ENCODE measurements at regions not wholly inside any gene's neighbourhood (a gene's known extent, or its start where the extent isn't known, plus 50 kb on each side); places are given as distances from the start of the nearest gene placed in this dataset.

DNA sequence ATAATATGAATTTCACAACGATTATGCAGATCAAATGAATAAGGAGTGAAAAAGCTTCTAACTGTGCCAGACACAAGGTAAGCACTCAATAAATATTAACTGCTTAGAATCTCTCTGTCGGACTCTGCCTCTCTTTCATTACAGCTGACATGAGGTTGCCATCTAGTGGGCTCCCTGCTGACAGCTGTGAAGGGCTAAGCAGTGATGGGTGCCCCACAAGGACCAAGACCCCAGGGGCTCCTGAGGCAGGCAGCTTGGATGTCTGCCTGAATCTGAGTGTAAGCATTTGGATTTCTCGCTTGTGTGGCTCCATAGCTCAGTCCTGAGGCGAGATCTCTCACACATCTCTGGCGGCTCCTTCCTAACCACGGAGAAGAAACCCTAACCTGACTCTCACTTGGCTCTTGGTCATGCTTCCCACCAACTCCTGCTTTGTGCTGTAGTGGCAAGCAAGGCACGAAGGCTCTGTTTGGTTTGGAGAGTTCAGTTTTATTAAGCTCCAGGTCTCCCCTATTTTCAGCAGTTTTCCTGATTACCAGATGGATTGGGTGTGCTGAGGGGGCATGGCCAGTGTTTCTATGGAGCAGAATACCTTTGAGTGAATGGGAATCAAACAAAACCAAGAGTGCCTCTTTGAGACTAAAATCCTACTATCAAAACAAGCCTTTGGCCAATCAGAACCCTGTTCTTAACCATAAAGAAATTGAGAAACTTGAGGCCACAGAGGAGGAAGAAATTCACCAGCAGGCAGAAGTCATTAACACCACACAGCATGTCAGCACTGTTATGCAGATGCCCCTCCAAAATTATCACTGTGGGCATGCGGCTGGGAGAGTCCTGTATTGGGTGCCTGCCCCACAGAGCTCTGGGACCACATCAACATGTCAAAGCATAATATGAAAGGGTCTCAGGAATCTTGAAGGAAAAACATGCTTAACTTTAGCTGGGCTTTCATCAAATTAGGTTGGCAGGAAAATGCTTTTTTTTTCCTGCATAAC lies 152.8 kb upstream of the NTM start:
- no peaks in the 10 kb centered on the region for H3K27me3 ChIP-seq (ENCODE audit: control insufficient read depth in 2 of 2, insufficient read depth in 2 of 2, low read length in 2 of 2)

DNA sequence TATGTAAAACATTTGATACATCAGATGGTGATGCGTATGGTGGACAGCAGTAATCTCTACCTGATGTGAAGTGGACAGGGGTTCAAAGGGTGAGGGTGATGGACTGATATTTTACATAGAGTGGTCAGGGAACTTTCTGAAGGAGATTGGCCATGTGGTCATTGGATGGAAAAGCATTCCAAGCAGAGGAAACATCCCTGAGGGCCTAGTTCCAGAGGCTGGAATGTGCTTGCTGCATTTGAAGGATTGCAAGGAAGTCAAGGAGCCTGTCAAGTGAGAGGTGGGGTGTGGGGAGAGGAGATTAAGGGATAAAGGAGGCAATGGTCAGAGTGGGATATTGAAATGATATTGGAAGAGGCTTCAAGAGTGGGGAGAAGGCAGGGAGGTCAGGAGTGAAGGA lies 151.9 kb upstream of the NTM start:
- Histone ChIP-seq H3K4me3 (ENCODE audit: low read length in 2 of 2) (no peak overlapping the region), H3K9ac (ENCODE audit: low read depth in 1 of 2, low read length in 2 of 2) (no peak overlapping the region), H3K9me3 (ENCODE audit: control insufficient read depth in 2 of 2, low read length in 2 of 2) (no peaks in the 10 kb centered on the region), H3K4me1 (ENCODE audit: control insufficient read depth in 2 of 2, insufficient read depth in 2 of 2, low read length in 2 of 2) (no peaks in the 10 kb centered on the region), H3K27ac (ENCODE audit: low read depth in 2 of 2, low read length in 2 of 2) (no peak overlapping the region), H3K27me3 (ENCODE audit: control insufficient read depth in 2 of 2, insufficient read depth in 2 of 2, low read length in 2 of 2) (no peaks in the 10 kb centered on the region), H3K36me3 (ENCODE audit: control insufficient read depth in 2 of 2, insufficient read depth in 2 of 2, low read length in 2 of 2) (no peaks in the 10 kb centered on the region)

More for the DNA sequence above, 152.8 kb upstream of the NTM start:
- Histone ChIP-seq H3K4me3 (ENCODE audit: low read length in 2 of 2) (no peak overlapping the region), H3K9me3 (ENCODE audit: control insufficient read depth in 2 of 2, low read length in 2 of 2) (no peaks in the 10 kb centered on the region), H3K36me3 (ENCODE audit: control insufficient read depth in 2 of 2, insufficient read depth in 2 of 2, low read length in 2 of 2) (no peaks in the 10 kb centered on the region), H3K27ac (ENCODE audit: low read depth in 2 of 2, low read length in 2 of 2) (no peak overlapping the region), H3K4me1 (ENCODE audit: control insufficient read depth in 2 of 2, insufficient read depth in 2 of 2, low read length in 2 of 2) (no peaks in the 10 kb centered on the region), H3K9ac (ENCODE audit: low read depth in 1 of 2, low read length in 2 of 2) (no peak overlapping the region)

DNA sequence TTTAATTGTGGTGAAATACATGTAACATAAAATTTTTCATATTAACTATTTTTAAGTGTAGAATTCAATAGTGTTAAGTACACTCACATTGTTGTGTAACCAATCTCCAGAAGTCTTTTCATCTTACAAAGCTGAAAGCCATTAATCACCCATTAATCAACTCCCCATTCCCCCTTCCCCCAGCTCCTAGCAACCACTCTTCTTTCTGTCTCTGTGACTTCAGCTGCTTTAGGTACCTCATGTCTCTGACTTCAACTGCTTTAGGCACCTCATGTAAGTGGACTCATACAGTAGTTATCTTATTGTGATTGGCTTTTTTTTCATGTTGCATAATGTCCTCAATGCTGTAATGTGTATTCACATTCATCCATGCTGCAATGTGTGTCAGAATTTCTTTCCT lies 150.8 kb upstream of the NTM start:
- Histone ChIP-seq H3K9ac (ENCODE audit: low read depth in 1 of 2, low read length in 2 of 2) (no peak overlapping the region), H3K4me3 (ENCODE audit: low read length in 2 of 2) (no peak overlapping the region), H3K27ac (ENCODE audit: low read depth in 2 of 2, low read length in 2 of 2) (no peak overlapping the region)

DNA sequence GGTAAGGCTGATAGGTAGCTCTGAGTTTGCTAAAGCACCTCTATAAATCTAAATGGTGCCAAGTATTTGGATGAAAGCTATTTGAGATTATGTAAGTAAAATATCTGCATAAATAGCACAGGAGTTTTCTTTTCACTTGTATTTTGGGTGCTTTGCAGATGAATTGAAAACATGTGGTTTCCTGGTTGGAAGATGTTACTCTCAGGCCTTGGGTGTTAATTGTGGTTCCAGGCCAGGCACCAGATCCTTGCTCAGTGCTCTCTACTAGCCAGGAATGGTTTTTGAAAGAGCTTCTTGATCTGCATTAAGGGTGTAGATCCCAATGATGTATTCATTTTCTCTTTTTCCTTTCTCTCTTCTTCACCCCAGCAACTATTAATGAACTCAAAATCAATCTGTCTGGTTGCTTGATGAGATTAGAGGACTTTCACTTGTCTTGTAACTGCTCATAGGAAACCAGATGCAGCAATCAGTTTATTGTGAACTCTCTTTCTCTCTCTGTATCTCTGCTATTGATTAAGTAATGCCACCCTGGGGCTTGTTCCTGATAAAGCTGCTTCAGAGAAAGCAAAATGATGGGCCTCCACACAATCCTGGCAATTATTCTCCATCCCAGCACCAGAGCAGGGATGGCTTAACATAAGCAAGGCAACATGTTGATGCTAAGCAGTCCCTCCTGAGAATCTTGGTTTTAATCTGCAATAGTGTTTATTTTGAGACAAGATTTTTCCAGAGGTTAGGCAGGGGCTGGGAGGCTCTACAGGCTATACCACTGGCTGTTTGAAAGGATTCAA lies 147.0 kb upstream of the NTM start:
- H3K4me3 ChIP-seq (ENCODE audit: low read length in 2 of 2): no peak overlapping the region
- H3K27me3 ChIP-seq (ENCODE audit: control insufficient read depth in 2 of 2, insufficient read depth in 2 of 2, low read length in 2 of 2): no peaks in the 10 kb centered on the region
- H3K9me3 ChIP-seq (ENCODE audit: control insufficient read depth in 2 of 2, low read length in 2 of 2): no peaks in the 10 kb centered on the region

More for the DNA sequence above, 150.8 kb upstream of the NTM start:
- H3K9me3 ChIP-seq (ENCODE audit: control insufficient read depth in 2 of 2, low read length in 2 of 2): no peaks in the 10 kb centered on the region
- no peaks in the 10 kb centered on the region for H3K27me3 ChIP-seq (ENCODE audit: control insufficient read depth in 2 of 2, insufficient read depth in 2 of 2, low read length in 2 of 2)
- H3K4me1 ChIP-seq (ENCODE audit: control insufficient read depth in 2 of 2, insufficient read depth in 2 of 2, low read length in 2 of 2): no peaks in the 10 kb centered on the region
- no peaks in the 10 kb centered on the region for H3K36me3 ChIP-seq (ENCODE audit: control insufficient read depth in 2 of 2, insufficient read depth in 2 of 2, low read length in 2 of 2)

DNA sequence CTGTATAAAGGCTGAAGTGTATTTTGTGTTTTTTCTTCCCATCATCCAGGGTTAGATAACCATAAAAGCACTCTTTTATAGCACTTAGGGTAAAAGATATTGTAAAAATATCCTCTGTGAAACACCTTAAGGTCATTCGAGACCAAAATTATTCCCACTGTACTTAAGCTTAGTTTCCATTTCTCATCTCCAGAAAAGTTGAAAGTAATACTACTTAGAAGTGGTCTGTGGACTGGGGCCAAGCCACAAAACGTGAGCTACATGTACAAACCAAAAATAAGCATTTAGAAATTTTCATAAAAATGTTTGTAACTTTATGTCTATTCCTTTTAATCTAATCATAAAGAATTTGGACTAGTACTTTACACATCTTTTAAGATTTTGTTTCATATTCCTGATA lies 142.0 kb upstream of the NTM start:
- H3K27ac ChIP-seq (ENCODE audit: low read depth in 2 of 2, low read length in 2 of 2): no peak overlapping the region
- H3K4me3 ChIP-seq (ENCODE audit: low read length in 2 of 2): no peak overlapping the region
- no peak overlapping the region for H3K9ac ChIP-seq (ENCODE audit: low read depth in 1 of 2, low read length in 2 of 2)
- H3K9me3 ChIP-seq (ENCODE audit: control insufficient read depth in 2 of 2, low read length in 2 of 2): no peaks in the 10 kb centered on the region
- H3K36me3 ChIP-seq (ENCODE audit: control insufficient read depth in 2 of 2, insufficient read depth in 2 of 2, low read length in 2 of 2): no peaks in the 10 kb centered on the region
- H3K27me3 ChIP-seq (ENCODE audit: control insufficient read depth in 2 of 2, insufficient read depth in 2 of 2, low read length in 2 of 2): no peaks in the 10 kb centered on the region
- no peaks in the 10 kb centered on the region for H3K4me1 ChIP-seq (ENCODE audit: control insufficient read depth in 2 of 2, insufficient read depth in 2 of 2, low read length in 2 of 2)

More for the DNA sequence above, 147.0 kb upstream of the NTM start:
- no peak overlapping the region for H3K9ac ChIP-seq (ENCODE audit: low read depth in 1 of 2, low read length in 2 of 2)
- H3K36me3 ChIP-seq (ENCODE audit: control insufficient read depth in 2 of 2, insufficient read depth in 2 of 2, low read length in 2 of 2): no peaks in the 10 kb centered on the region
- H3K4me1 ChIP-seq (ENCODE audit: control insufficient read depth in 2 of 2, insufficient read depth in 2 of 2, low read length in 2 of 2): no peaks in the 10 kb centered on the region
- H3K27ac ChIP-seq (ENCODE audit: low read depth in 2 of 2, low read length in 2 of 2): no peak overlapping the region

DNA sequence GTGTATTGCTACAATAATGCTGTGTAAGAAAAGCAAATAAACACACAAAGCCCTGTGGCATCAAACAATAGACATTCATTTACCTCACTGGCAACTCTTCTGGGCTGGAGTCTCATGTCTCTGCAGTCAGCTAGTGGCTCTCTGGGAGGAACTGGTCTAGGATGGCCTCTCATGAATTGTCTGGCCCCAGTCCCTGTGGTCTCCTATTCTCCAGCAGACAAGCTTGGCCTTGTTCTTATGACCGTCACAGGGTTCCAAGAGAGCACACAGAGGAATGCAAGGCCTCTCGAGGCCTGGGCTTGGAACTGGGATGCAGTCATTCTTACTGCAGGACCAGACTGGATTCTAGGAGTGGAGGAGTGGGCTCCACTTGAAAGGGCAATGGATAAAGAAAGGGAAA lies 141.2 kb upstream of the NTM start:
- H3K9me3 ChIP-seq (ENCODE audit: control insufficient read depth in 2 of 2, low read length in 2 of 2): no peaks in the 10 kb centered on the region

DNA sequence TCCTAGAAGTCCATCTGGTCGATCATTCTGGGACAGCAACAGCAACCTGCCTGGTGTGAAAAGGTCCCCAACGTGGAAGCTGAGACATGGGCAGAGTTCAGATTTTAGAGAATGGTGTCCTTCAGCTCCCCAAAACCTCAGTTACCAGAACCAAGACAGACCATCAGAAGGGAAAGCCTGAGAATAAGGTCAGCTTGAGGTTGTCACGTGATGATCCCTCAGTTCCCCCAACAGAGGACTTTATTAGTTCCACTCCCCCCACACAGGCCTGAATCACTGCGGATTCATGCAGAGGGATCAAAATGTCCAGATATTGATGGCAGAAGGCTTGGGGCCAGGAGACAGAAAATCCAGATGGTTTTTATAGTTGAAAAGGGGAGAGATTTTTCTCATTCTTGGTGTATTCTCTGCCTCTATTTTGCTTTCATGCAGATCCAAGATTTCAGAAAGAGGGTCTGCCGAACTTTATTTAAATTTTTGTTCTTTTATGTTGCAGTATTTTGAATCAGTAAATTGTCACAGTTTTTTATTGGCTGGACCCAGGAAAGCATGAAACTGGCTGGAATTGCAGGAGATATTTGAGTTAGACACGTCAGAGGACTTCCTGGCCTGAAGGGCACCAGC lies 139.0 kb upstream of the NTM start:
- Histone ChIP-seq H3K27ac (ENCODE audit: low read depth in 2 of 2, low read length in 2 of 2) (no peak overlapping the region), H3K4me1 (ENCODE audit: control insufficient read depth in 2 of 2, insufficient read depth in 2 of 2, low read length in 2 of 2) (no peaks in the 10 kb centered on the region), H3K9ac (ENCODE audit: low read depth in 1 of 2, low read length in 2 of 2) (no peak overlapping the region), H3K4me3 (ENCODE audit: low read length in 2 of 2) (no peak overlapping the region), H3K36me3 (ENCODE audit: control insufficient read depth in 2 of 2, insufficient read depth in 2 of 2, low read length in 2 of 2) (no peaks in the 10 kb centered on the region), H3K27me3 (ENCODE audit: control insufficient read depth in 2 of 2, insufficient read depth in 2 of 2, low read length in 2 of 2) (no peaks in the 10 kb centered on the region), H3K9me3 (ENCODE audit: control insufficient read depth in 2 of 2, low read length in 2 of 2) (no peaks in the 10 kb centered on the region)

More for the DNA sequence above, 141.2 kb upstream of the NTM start:
- H3K4me1 ChIP-seq (ENCODE audit: control insufficient read depth in 2 of 2, insufficient read depth in 2 of 2, low read length in 2 of 2): no peaks in the 10 kb centered on the region
- no peak overlapping the region for H3K4me3 ChIP-seq (ENCODE audit: low read length in 2 of 2)
- no peak overlapping the region for H3K9ac ChIP-seq (ENCODE audit: low read depth in 1 of 2, low read length in 2 of 2)
- no peak overlapping the region for H3K27ac ChIP-seq (ENCODE audit: low read depth in 2 of 2, low read length in 2 of 2)
- H3K27me3 ChIP-seq (ENCODE audit: control insufficient read depth in 2 of 2, insufficient read depth in 2 of 2, low read length in 2 of 2): no peaks in the 10 kb centered on the region
- no peaks in the 10 kb centered on the region for H3K36me3 ChIP-seq (ENCODE audit: control insufficient read depth in 2 of 2, insufficient read depth in 2 of 2, low read length in 2 of 2)

DNA sequence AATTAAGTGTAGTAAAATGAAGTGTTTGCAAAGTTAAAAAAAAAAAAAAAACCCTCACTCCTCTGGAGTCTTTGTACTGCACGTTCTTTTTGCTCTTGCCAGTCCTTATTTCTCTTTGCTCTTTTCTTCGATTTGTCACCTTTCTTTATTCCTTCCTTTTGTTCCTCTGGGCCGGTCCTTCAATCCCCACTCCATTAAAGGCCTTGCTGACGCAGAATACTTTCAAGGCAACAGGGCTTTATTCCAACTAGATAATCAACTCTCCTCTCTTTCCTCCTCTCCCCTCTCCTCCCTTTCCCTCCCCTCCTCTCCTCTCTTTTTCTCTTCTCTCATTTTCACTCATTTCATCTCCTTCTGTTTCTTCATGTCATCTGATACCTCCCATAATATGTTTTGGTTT lies 138.2 kb upstream of the NTM start:
- H3K4me3 ChIP-seq (ENCODE audit: low read length in 2 of 2): no peak overlapping the region
- no peaks in the 10 kb centered on the region for H3K36me3 ChIP-seq (ENCODE audit: control insufficient read depth in 2 of 2, insufficient read depth in 2 of 2, low read length in 2 of 2)
- no peak overlapping the region for H3K9ac ChIP-seq (ENCODE audit: low read depth in 1 of 2, low read length in 2 of 2)
- no peaks in the 10 kb centered on the region for H3K9me3 ChIP-seq (ENCODE audit: control insufficient read depth in 2 of 2, low read length in 2 of 2)
- no peaks in the 10 kb centered on the region for H3K27me3 ChIP-seq (ENCODE audit: control insufficient read depth in 2 of 2, insufficient read depth in 2 of 2, low read length in 2 of 2)
- H3K27ac ChIP-seq (ENCODE audit: low read depth in 2 of 2, low read length in 2 of 2): no peak overlapping the region
- no peaks in the 10 kb centered on the region for H3K4me1 ChIP-seq (ENCODE audit: control insufficient read depth in 2 of 2, insufficient read depth in 2 of 2, low read length in 2 of 2)

DNA sequence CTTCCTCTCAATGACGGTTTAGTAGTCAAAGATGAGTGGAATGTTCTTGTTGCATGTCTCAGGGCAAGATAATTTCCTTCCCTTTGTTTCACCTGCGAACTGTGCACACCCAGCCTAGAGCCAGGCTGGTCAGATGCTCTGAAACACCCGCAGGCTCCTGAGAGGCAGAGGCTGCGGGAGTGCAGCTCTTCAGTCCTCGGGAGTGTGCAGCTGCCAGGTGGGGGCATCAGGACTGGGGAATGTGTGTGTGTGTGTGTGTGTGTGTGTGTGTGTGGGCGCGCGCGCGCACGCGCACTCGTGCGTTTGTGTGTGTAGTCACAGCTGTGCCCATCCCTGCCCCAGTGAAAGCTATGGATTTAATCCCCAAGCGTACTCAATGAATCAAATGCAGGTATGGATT lies 136.2 kb upstream of the NTM start:
- no peaks in the 10 kb centered on the region for H3K9me3 ChIP-seq (ENCODE audit: control insufficient read depth in 2 of 2, low read length in 2 of 2)
- no peak overlapping the region for H3K4me3 ChIP-seq (ENCODE audit: low read length in 2 of 2)
- H3K4me1 ChIP-seq (ENCODE audit: control insufficient read depth in 2 of 2, insufficient read depth in 2 of 2, low read length in 2 of 2): no peaks in the 10 kb centered on the region
- H3K27me3 ChIP-seq (ENCODE audit: control insufficient read depth in 2 of 2, insufficient read depth in 2 of 2, low read length in 2 of 2): no peaks in the 10 kb centered on the region
- H3K27ac ChIP-seq (ENCODE audit: low read depth in 2 of 2, low read length in 2 of 2): no peak overlapping the region
- H3K9ac ChIP-seq (ENCODE audit: low read depth in 1 of 2, low read length in 2 of 2): no peak overlapping the region
- no peaks in the 10 kb centered on the region for H3K36me3 ChIP-seq (ENCODE audit: control insufficient read depth in 2 of 2, insufficient read depth in 2 of 2, low read length in 2 of 2)
